ENCODE measurements at regions not wholly inside any gene's neighbourhood (a gene's known extent, or its start where the extent isn't known, plus 50 kb on each side); places are given as distances from the start of the nearest gene placed in this dataset.

GRCh38 chr11:28606930-28607329, 498.7 kb downstream of the METTL15 start:
- DNase-seq (ENCODE audit: low spot score), result peak; percentile 25

GRCh38 chr11:28599656-28600055, 491.5 kb downstream of the METTL15 start:
- DNase-seq (ENCODE audit: low spot score), result no peak

GRCh38 chr11:28598531-28598930, 490.3 kb downstream of the METTL15 start:
- no peak for DNase-seq (ENCODE audit: low spot score)

- no peak for DNase-seq (ENCODE audit: low spot score)
Measured at GRCh38 chr11:28596816-28597215, 488.6 kb downstream of the METTL15 start.

GRCh38 chr11:28592141-28592540, 484.0 kb downstream of the METTL15 start:
- DNase-seq (ENCODE audit: low spot score), result no peak

DNA sequence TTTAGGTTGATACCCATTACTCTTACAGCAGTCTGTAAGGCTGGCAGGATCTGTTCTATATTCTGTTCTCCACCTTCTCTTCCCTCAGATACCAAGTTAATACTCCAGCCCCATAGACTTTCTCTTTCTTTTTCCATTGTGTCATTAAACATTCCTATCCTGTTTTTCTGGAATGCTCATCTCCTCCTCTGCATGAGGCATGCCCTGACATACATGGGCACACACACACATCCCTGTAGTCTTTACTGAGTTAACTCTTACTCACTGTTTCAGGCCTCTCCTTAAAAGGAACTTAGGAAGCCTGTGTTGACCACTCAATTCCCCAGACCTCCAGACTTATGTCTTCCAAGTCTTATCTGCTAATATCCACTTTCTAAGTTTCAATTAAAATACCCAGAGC, 476.8 kb downstream of the METTL15 start:
- DNase-seq (ENCODE audit: low spot score), result no peak

DNA sequence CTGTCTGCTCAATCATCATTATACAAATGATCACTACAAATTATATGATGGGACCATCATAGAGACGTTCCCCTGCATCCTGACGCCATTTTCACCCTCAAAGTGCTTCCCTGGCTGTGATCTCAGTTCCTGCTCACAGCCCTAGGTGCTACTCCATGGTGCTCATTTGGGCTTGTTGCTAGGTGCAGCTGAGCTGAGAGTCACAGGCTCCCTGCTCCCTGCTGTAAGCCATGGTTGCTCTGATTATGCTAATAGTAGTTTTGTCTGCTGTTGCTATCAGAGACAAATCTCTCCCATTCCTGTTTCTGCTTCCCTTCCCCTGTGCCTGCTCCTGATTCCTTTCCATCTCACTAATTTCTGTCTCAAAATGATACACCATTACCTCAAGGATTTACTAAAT, 474.3 kb downstream of the METTL15 start:
- no peak for DNase-seq (ENCODE audit: low spot score)

- DNase-seq (ENCODE audit: low spot score), result no peak
Measured at GRCh38 chr11:28581286-28582242, 473.4 kb downstream of the METTL15 start.

DNA sequence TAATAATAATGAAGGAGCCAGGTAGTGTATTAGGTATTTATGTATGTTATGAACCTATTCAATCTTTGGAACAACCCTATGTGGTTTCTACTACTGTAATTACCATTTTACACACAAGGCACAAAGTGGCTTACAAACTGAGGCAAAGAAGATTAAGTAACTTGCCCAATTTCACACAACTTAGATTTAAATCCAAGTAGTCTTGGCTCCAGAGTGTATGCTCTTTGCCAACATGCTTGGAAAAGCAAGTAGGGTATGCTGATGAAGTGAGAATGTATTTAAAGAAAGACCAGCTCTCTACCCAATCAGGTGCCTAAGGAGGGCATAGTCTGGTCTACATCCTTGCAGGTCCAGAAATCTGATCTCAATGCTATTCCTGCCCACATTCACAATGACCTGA, 463.2 kb downstream of the METTL15 start:
- DNase-seq (ENCODE audit: low spot score), result no peak

DNA sequence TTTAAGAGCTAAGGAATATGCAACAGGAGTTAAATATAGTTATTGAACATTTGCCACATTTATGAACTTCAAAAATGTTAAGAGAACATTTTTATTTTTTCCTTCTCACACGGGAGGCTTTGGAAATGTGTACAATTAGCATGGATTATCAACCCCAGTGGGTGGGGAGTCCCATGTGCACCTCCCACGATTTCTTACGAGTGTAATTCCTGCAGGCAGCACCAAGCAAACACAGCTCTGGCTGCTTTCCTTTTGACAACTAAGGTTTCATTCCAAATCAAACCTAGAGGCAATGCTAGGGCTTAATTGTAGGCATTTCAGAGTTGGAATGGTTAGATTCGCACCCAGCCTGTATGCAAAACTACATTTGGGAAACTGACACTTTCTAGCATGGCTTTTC, 460.9 kb downstream of the METTL15 start:
- DNase-seq (ENCODE audit: low spot score), result no peak

GRCh38 chr11:28566339-28567089, 458.3 kb downstream of the METTL15 start:
- DNase-seq (ENCODE audit: low spot score), result peak; percentile 15

- no peak for DNase-seq (ENCODE audit: low spot score)
Measured at GRCh38 chr11:28559492-28559891, 451.3 kb downstream of the METTL15 start.

GRCh38 chr11:28547321-28547741, 439.1 kb downstream of the METTL15 start:
- DNase-seq (ENCODE audit: low spot score), result no peak

DNA sequence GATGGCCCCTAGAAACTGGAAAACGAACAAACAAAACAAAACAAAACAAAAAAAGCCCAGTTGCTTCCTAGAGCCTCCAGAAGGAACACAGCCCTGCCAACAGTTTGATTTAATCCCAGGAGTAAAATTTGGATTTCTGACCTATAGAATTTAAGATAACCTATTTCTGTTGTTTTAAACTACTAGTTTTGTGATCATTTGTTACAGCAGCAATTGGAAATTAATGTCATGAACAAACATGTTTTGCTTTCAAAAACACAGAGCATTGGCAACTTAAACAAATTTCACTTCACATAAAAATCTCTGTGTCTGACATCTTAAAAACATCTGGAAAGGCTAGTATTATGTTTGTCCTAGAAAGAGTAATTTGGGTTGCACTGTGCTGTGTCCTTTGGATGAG, 437.3 kb downstream of the METTL15 start:
- no peak for DNase-seq (ENCODE audit: low spot score)

DNA sequence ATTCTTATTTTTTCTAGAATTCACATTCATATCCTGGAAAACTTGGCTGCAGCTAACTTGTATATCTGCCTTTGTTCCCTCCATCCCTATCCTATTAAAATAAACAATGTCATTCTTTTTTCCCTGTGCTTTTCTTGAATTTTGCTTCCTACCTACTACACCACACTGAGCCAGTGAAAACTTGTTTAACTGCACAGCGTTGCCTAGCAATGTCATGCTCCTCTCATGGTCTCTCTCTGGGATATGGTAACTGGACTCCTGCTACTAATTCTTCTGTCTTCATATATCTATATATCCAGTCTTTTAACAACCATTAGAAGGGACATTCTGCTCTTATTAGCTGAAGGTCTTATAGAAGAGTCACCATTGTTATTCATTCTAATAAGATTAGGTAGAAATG, 434.4 kb downstream of the METTL15 start:
- no peak for DNase-seq (ENCODE audit: low spot score)

DNA sequence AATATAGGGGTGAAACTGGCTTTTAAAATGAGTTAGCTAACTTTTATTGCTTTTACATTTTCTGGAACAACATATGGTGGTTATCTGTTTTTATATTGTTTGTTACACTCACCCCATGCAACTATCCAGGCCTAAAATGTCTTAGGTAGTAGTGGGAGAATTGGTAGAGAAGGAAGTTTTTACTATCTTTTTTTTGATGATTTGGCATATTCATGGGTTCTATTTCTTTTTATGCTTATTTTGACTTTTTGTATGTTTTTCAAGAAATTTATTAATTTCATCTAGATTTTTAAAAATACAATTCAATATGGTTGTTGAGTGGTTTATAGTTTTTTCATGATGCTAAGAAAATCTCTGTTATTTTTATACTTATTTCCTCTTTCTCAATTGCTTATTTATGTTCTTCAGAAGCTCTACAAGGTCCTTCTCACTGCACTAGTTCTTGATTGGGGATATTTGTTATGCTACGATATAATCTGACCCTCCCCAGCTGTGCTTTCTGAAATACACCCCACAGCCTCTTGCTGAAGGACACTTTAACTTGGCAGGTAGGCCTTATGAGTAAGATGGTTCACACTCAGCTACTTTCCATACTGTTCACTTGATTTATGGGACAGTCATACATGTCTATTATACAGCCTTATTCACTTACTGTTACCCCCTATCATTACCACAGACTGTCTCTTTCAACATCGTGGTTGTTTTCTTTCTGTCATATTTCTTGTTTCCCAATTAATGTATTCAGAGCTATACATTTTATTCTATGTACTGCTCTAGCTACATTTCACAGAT, 431.2 kb downstream of the METTL15 start:
- no peak for DNase-seq (ENCODE audit: low spot score)

DNA sequence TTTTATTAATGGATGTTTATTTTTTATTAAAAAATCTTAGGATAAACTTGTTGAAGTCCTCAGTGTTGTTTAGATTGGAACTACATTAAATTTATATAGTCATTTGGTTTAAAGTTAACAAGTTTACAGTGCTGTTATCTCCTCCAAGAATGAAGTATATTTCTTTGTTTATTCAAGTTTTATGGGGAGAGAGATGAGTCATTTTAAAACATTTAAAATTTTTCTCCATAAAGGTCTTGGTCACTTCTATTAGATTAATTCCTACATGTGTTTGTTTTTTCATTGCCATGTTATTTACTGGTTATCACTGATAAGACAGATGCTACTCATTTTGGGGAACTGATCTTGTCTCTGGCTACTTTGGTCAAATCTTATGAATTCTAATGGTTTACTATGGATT, 429.6 kb downstream of the METTL15 start:
- no peak for DNase-seq (ENCODE audit: low spot score)

GRCh38 chr11:28536504-28537267, 428.5 kb downstream of the METTL15 start:
- DNase-seq (ENCODE audit: low spot score), result no peak

DNA sequence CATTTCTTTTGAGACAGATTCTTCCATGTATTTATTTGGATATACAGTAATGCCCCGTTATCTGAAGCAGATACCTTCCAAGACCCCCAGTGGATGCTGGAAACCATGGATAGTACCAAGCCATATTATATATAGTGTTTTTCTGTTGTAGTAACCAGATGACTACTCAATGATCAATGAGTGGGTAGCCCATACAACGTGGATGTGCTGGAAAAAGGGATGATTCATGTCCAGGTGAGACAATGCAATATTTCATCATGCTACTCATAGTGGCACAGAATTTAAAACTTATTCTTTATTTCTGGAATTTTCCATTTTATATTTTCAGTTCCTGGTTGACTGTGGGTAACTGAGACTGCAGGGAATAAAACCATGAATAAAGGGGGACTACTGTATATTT, 427.5 kb downstream of the METTL15 start:
- no peak for DNase-seq (ENCODE audit: low spot score)

GRCh38 chr11:28529540-28530410, 421.6 kb downstream of the METTL15 start:
- peak; percentile 74 for DNase-seq (ENCODE audit: low spot score)

DNA sequence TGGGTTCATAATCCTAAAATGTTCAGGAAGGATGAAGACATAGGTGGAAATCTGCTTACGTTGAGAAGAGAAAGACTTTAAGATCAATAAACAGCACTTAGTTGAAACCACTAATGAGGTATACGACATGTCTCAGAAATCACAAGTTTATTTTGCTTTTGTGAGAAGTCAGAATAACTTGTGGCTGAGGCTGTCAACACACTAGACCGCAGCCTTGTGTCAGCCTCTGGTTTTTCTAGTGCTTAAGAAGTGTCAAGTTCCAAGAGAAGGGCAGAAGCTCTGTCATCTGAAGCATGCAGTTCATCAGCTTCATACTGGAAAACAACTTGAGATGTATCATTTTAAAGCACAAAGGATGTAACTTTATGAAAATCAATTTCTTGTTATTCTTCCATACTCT, 420.9 kb downstream of the METTL15 start:
- DNase-seq (ENCODE audit: low spot score), result no peak
